NCI-H774 (cell line): ENCODE measurements at regions not wholly inside any gene's neighbourhood (a gene's known extent, or its start where the extent isn't known, plus 50 kb on each side); places are given as distances from the start of the nearest gene placed in this dataset.
A peak's percentile ranks its signal among the peaks of the same experiment; 100 is the strongest.

Source experiments
- DNase-seq: peaks from one replicate; lab custom pipeline; 2025; lab: John Stamatoyannopoulos, UW

GRCh38 chr1:214208460-214208859, 72.5 kb upstream of the SMYD2 start:
- no peak for DNase-seq

DNA sequence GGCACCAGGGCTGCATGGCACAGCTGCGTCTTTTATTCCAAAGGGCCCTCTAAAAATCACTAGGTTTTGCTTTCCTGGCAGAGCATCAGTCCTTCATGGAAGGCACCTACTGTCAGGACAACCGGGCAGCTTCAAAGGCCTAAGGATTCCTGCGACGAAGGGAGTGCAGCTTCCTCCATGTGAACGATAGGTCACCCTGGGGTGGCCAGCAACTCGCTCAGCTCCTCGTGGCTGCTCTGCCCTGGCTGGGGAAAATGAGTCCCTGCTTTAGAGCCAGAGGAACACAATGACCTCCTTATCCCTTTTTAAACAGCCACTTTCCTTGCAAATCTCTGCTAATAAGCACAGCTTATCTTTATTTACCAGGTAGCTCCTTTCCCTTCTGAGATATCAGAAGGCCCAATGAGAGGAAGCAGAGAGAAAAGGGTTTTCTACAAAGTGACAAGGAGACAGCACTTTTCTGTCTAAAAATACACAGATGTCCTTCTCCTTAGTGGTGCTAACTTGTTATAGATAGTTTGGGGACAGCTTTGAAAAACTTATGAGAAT, 71.6 kb upstream of the SMYD2 start:
- no peak for DNase-seq

DNA sequence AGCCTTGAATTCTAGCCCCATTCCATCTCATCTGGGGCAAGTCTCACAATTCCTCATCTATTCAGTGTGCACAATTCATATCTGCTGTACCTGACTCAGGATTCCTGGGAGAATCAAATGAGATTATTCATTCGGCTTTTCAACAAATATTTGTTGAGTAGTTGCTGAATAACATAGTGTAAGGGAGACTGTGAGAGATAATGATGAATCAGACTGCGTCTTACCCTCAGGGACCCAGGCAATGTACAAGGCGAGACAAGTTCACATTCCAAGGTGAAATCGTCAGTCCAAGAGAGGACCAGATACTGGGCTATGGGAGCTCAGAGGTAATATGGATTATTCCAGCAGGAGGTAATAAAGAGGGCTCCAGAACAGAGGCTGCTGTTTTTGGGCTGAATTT, 67.8 kb upstream of the SMYD2 start:
- no peak for DNase-seq

GRCh38 chr1:214214851-214215250, 66.1 kb upstream of the SMYD2 start:
- no peak for DNase-seq

GRCh38 chr1:214215583-214215982, 65.4 kb upstream of the SMYD2 start:
- DNase-seq, result no peak

- no peak for DNase-seq
Measured at GRCh38 chr1:214216021-214216420, 64.9 kb upstream of the SMYD2 start.

GRCh38 chr1:214216779-214217178, 64.2 kb upstream of the SMYD2 start:
- peak; percentile 78 for DNase-seq

- DNase-seq, result no peak
Measured at GRCh38 chr1:214219902-214220301, 61.1 kb upstream of the SMYD2 start.

DNA sequence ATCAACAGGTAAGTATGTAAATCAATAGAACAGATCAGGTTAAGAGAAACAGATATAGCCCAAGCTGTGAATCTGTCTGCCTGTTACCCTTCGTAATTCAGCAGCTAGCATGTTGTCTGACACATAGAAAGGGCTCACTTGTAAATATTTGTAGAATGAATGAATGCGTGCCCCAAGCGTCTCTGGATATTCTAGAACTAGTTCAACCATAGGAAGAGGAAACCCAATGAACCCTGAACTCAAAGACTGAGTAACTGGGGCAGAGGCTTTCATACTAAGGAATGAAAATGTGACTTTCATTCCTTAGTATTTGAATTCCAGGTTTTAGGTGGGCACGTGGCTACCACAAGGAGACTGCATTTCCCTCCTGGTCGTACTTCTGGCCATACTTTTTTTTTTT, 60.1 kb upstream of the SMYD2 start:
- DNase-seq, result no peak

DNA sequence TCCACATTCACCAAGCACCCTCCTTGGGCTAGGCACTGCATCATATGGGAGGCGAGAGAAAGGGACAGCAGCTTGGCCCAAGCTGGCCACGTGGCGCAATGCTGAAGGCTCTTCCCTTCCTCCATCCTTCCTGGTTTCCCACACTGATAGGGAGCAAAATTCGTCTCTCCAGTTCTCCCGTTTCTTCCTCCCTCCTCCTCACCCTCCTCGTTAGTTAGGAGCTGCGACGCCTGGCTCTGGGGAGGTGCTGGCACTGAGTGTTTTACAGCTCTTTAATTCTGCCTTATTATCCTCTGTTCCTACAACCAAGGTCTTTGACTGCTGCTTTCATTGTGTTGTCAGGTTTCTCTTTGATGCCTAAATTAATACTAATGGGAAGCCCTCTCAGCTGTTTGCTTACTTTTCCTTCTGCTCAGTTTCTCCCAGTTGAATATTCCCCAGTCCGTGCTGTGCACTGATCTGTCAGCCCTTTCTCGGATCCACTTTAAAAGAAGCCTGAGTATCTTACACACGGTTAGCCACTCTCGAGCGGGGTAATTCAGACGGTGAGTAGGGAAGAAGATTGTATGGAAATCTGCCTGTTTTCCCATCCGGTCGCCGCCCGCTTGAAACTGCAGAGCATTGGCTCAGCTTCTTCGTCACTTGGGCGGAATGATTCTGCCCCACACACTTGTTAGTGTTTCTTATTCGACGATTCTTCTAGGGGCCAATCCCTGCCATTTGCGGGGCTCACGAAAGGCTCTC, 56.2 kb upstream of the SMYD2 start:
- no peak for DNase-seq

DNA sequence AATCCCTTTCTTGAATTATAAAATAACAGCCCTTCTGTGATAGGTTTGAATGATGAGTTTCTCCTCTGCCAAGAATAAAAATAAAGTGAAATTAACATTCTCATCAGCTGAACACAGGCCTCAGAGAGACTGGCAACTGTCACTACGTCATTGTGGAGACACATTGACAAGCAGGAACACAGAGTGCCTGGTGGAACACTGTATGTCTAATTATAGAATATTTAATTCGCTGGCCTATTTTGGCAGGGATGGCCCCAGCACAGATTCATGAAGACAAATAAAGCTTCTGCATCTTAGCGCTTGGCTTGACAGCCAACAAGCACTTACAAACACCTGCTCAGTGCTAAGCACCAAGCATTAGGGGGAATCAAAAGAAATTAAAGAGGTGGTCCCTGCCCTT, 52.0 kb upstream of the SMYD2 start:
- DNase-seq, result no peak

GRCh38 chr1:214229736-214230135, 51.2 kb upstream of the SMYD2 start:
- no peak for DNase-seq
